H4 (cell line): ENCODE measurements at regions not wholly inside any gene's neighbourhood (a gene's known extent, or its start where the extent isn't known, plus 50 kb on each side); places are given as distances from the start of the nearest gene placed in this dataset.

Experiments
- DNase-seq: peaks from one replicate; pipeline ENCODE4 v3.0.0-alpha.2; 2015; ENCODE audit warnings: low spot score

- DNase-seq: no peak
These were observed 454.3 kb downstream of the ARAP2 start for GRCh38 chr4:35789899-35790574.

GRCh38 chr4:35793045-35793722, 451.1 kb downstream of the ARAP2 start:
- no peak for DNase-seq

GRCh38 chr4:35793766-35794165, 450.5 kb downstream of the ARAP2 start:
- no peak for DNase-seq

GRCh38 chr4:35800669-35801068, 443.6 kb downstream of the ARAP2 start:
- no peak for DNase-seq

GRCh38 chr4:35802644-35803043, 441.7 kb downstream of the ARAP2 start:
- no peak for DNase-seq

- DNase-seq: peak; percentile 10
These were observed 425.8 kb downstream of the ARAP2 start for GRCh38 chr4:35818520-35818919.

- no peak for DNase-seq
These were observed 424.3 kb downstream of the ARAP2 start for GRCh38 chr4:35820003-35820402.

- DNase-seq: no peak
These were observed 420.1 kb downstream of the ARAP2 start for GRCh38 chr4:35824231-35824630.

- no peak for DNase-seq
These were observed 408.4 kb downstream of the ARAP2 start for GRCh38 chr4:35835893-35836292.

GRCh38 chr4:35836596-35836995, 407.7 kb downstream of the ARAP2 start:
- no peak for DNase-seq

GRCh38 chr4:35867057-35867456, 377.3 kb downstream of the ARAP2 start:
- no peak for DNase-seq

GRCh38 chr4:35872273-35872672, 372.0 kb downstream of the ARAP2 start:
- no peak for DNase-seq

GRCh38 chr4:35879479-35879878, 364.8 kb downstream of the ARAP2 start:
- DNase-seq: no peak

- no peak for DNase-seq
These were observed 361.2 kb downstream of the ARAP2 start for GRCh38 chr4:35883108-35883507.

- DNase-seq: no peak
These were observed 359.4 kb downstream of the ARAP2 start for GRCh38 chr4:35884714-35885480.

- no peak for DNase-seq
These were observed 346.5 kb downstream of the ARAP2 start for GRCh38 chr4:35897808-35898207.

GRCh38 chr4:35900286-35901243, 343.7 kb downstream of the ARAP2 start:
- DNase-seq: no peak

GRCh38 chr4:35912174-35912573, 332.1 kb downstream of the ARAP2 start:
- no peak for DNase-seq

- no peak for DNase-seq
These were observed 325.8 kb downstream of the ARAP2 start for GRCh38 chr4:35918491-35918977.

GRCh38 chr4:35925806-35926205, 318.5 kb downstream of the ARAP2 start:
- no peak for DNase-seq

GRCh38 chr4:35926788-35927187, 317.5 kb downstream of the ARAP2 start:
- DNase-seq: no peak

GRCh38 chr4:35933901-35934300, 310.4 kb downstream of the ARAP2 start:
- no peak for DNase-seq
